GM12873 (cell line): ENCODE measurements at regions not wholly inside any gene's neighbourhood (a gene's known extent, or its start where the extent isn't known, plus 50 kb on each side); places are given as distances from the start of the nearest gene placed in this dataset.

Experiments used
- CTCF ChIP-seq: IDR thresholded peaks from 2 replicates; pipeline ENCODE4 v1.5.1; 2012; ENCODE audit warnings: low read depth, mild to moderate bottlenecking, moderate library complexity, low read length, control low read depth; ENCODE audit not compliant: insufficient read depth; ENCODE audit errors: missing control alignments

DNA sequence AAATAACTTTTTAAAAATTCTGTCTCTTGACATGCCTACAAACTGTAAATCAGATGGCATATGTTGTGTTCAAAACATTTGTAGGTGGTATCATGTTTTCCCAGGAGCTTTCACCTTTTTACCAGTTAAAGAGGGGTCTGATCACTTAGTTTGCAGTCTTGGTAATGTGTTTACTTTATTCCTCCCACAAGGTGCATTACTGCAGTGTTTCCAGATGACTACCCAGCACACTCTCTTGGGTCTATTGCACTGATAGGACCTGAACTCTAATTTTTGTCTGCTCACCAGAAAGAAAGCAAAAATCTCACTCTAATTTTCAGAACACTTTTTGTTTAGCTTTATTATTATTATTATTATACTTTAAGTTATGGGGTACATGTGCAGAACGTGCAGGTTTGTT, 734.1 kb downstream of the GBE1 start:
- TF ChIP-seq CTCF: no peak

- no peak for TF ChIP-seq CTCF
These were observed 736.9 kb downstream of the GBE1 start for GRCh38 chr3:81024560-81024959.

DNA sequence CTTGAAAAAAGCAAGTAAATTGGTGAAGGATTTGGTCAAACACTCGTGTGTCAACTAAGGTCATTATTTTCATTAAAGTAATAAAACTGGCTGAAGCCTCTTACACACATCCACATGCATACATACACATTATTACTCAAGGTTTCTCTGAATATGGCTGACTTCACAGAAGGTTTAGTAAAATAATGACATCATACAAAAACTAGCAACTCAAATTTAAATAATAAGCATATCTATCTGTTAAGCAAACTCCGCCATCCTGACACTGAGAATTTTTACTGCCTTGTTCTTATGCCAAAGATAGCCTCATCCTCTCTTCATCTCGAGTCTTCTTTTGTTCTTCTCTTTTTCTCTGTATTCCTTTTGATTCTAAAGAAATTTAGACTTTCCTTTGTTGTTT, 739.1 kb downstream of the GBE1 start:
- TF ChIP-seq CTCF: no peak

DNA sequence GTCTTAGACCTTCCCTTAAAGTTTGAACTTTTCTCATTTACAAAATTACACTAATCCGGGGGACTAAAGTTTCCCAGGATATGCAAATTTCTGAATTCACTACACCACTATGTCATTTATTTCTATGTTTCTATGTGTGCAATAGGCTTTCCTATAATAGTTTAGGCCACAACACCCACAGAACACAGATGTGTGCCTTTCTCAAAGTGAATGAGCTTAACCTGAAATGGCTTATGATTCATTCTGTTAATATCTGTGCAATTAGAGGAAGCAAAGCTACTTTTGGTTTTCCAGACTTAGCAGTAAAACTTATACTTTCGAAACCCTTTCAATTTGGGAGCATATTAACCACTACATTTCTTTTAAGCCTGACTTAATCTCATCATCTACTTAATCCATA, 748.1 kb downstream of the GBE1 start:
- TF ChIP-seq CTCF: no peak

GRCh38 chr3:81005992-81006391, 755.5 kb downstream of the GBE1 start:
- no peak for TF ChIP-seq CTCF

DNA sequence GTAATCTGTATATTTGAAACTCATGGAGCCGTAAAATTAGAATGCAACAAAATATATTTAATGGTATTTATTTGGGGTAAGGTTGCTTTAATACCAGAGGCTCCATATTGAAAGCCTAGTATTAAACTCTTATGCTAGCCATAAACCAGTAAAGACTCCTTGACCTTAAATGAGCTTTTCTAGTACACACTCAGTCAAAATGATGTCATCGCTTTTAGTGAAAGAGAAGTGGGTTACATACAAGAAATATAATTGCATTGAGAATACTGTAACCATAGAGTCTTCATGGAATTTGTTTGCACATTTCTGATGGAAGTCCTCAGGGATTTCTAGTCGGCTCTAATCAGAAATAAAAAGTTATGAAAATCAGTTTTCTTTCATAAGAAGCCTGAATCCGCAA, 757.6 kb downstream of the GBE1 start:
- no peak for TF ChIP-seq CTCF

DNA sequence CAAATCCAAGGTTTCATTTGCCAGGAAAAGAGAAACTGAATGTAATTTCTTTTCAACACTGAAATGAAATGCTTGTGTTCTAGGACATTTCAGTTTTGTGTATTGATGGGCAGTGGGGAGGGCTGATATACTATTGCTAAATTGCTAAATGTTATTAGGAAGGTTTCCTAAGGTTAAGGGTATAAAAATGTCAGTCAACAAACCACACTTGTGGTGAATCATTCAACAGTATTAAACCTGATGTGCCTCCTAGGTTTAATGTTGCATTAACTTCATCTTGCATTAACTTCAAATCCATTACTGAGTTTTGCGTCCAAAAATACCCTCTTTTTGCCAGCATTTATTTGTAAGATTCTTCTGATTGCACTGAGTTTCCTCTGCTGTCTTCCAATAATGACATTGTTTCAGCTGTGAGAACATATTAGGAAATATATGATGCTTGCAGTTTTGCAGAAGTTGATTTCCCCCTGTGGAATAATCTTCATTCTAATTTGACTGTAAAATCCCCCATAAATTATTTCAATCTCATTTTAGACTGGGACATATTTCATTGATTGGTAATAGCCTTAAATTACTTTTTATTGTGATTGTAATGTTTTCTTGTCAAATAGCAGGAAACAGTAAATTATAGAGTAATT, 758.3 kb downstream of the GBE1 start:
- TF ChIP-seq CTCF: no peak
